ENCODE measurements at regions not wholly inside any gene's neighbourhood (a gene's known extent, or its start where the extent isn't known, plus 50 kb on each side); places are given as distances from the start of the nearest gene placed in this dataset.

GRCh38 chr9:38282756-38283155 lies 109.7 kb upstream of the ALDH1B1 start:
- no peak overlapping the region for H3K4me3 ChIP-seq
- H3K36me3 ChIP-seq = no peaks in the 10 kb centered on the region
- H3K4me1 ChIP-seq = no peaks in the 10 kb centered on the region
- H3K27ac ChIP-seq = no peak overlapping the region
- no peak for DNase-seq
- TF ChIP-seq CTCF (IDR thresholded peaks at IDR 0.05) = no peak
- H3K27me3 ChIP-seq = peaks cover 0 to 7% of the 10 kb centered on the region in 2 donors
- intact Hi-C loops (cut with DNase I; ENCODE audit: low total_unique reads) = loop anchor here (10.0 kb wide), 1 partner anchor 52 kb away; no protein-coding TSS in a partner anchor
- no peaks in the 10 kb centered on the region for H3K9me3 ChIP-seq

- Histone ChIP-seq H3K4me3 (no peak overlapping the region), H3K27me3 (peaks cover 0 to 7% of the 10 kb centered on the region in 2 donors), H3K9me3 (no peaks in the 10 kb centered on the region), H3K27ac (no peak overlapping the region), H3K4me1 (no peaks in the 10 kb centered on the region), H3K36me3 (no peaks in the 10 kb centered on the region)
- no peak for TF ChIP-seq CTCF (IDR thresholded peaks at IDR 0.05)
- no peak for DNase-seq
- intact Hi-C loops (cut with DNase I; ENCODE audit: low total_unique reads) = loop anchor here (10.0 kb wide), 1 partner anchor 53 kb away; no protein-coding TSS in a partner anchor
These were observed 110.6 kb upstream of the ALDH1B1 start for GRCh38 chr9:38281917-38282316.

- H3K27ac ChIP-seq = no peak overlapping the region
- no peak overlapping the region for H3K4me3 ChIP-seq
- no peaks in the 10 kb centered on the region for H3K9me3 ChIP-seq
- no peak for DNase-seq
- H3K36me3 ChIP-seq = no peaks in the 10 kb centered on the region
- TF ChIP-seq CTCF (IDR thresholded peaks at IDR 0.05) = no peak
- intact Hi-C loops (cut with DNase I; ENCODE audit: low total_unique reads) = loop anchor here (10.0 kb wide), 1 partner anchor 54 kb away; no protein-coding TSS in a partner anchor
- no peaks in the 10 kb centered on the region for H3K4me1 ChIP-seq
- peaks cover 0 to 7% of the 10 kb centered on the region in 2 donors for H3K27me3 ChIP-seq
These were observed 111.3 kb upstream of the ALDH1B1 start for GRCh38 chr9:38281196-38281595.

- TF ChIP-seq CTCF (IDR thresholded peaks at IDR 0.05) = no peak
- peaks cover 0 to 7% of the 10 kb centered on the region in 2 donors for H3K27me3 ChIP-seq
- peaks cover 0 to 3% (median 0%) of the 10 kb centered on the region in 4 donors for H3K4me1 ChIP-seq
- H3K36me3 ChIP-seq = no peaks in the 10 kb centered on the region
- DNase-seq = no peak
- H3K4me3 ChIP-seq = no peak overlapping the region
- no peaks in the 10 kb centered on the region for H3K9me3 ChIP-seq
- no peak overlapping the region for H3K27ac ChIP-seq
- intact Hi-C loops (cut with DNase I; ENCODE audit: low total_unique reads) = loop anchor here (10.0 kb wide), 1 partner anchor 54 kb away; no protein-coding TSS in a partner anchor
These were observed 112.2 kb upstream of the ALDH1B1 start for GRCh38 chr9:38280251-38280800.

- Histone ChIP-seq H3K36me3 (no peaks in the 10 kb centered on the region), H3K27me3 (peaks cover 0 to 7% of the 10 kb centered on the region in 2 donors), H3K4me1 (peaks cover 0 to 14% (median 0%) of the 10 kb centered on the region in 4 donors), H3K27ac (no peak overlapping the region), H3K9me3 (no peaks in the 10 kb centered on the region), H3K4me3 (no peak overlapping the region)
- intact Hi-C loops (cut with DNase I; ENCODE audit: low total_unique reads) = no loop called here
- no peak for TF ChIP-seq CTCF (IDR thresholded peaks at IDR 0.05)
- DNase-seq = no peak
These were observed 113.4 kb upstream of the ALDH1B1 start for GRCh38 chr9:38278931-38279679.

All from tibial artery (tissue), 4 donors.